T47D (cell line): ENCODE measurements at regions not wholly inside any gene's neighbourhood (a gene's known extent, or its start where the extent isn't known, plus 50 kb on each side); places are given as distances from the start of the nearest gene placed in this dataset.

Experiments
- DNase-seq, 2 experiments: peaks; one replicate each; pipeline versions ENCODE4 v3.0.0 to v3.0.0-alpha.2; 2011 to 2012; ENCODE audit warnings: low read depth in 1 of 2, low spot score in 1 of 2
- JUND ChIP-seq: IDR thresholded peaks from 2 replicates; pipeline ENCODE4 v1.6.1; 2012; ENCODE audit warnings: low read depth
- in situ Hi-C: cut with HindIII; loops from 2 replicates; pipeline ENCODE4 v1.10.0; 2016; ENCODE audit warnings: low sequenced_read_pairs, low pct_unique_long_range_greater_than_20kb

DNA sequence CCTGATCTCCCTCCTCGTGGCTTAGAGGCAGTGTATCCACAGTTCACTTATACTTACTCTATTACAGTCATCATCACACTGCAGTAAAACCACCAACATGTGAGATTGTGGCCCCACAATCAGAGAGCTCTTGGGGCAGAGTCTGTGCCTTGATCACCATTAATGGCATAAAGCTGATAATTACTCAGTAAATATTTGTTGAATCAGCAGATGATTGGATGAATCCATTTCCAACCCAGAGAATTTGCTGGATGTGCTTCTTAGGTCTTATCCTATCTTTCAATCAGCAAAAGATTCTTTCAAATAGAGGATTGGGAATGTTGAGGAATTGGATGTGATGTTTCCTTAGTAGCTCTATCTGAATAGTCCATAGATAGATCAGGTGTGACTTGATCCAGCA, 88.8 kb upstream of the PITX1 start:
- no peak for DNase-seq
- no peak for TF ChIP-seq JUND
- in situ Hi-C loops: no loop called here

DNA sequence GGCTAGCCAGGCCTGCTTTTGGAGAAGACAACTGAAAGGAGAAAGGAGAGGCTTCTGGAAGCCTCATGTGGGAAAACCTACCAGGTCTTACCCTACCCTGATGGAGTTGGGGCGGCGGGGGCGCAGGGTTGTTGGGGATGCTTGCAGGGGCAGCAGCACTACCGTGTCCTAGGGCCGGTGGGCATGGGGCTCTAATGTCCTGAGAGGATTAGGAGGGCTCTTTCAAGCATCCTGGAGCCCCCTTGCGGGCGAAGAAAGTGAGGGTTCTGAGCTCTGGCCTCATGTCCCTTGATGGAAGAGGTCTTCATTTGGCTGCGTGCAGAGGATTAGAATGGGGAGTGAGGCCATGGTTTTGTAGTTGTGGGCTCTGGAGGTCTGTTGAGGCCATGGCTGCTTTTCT, 86.9 kb upstream of the PITX1 start:
- no peak for DNase-seq
- in situ Hi-C loops: no loop called here
- no peak for TF ChIP-seq JUND

DNA sequence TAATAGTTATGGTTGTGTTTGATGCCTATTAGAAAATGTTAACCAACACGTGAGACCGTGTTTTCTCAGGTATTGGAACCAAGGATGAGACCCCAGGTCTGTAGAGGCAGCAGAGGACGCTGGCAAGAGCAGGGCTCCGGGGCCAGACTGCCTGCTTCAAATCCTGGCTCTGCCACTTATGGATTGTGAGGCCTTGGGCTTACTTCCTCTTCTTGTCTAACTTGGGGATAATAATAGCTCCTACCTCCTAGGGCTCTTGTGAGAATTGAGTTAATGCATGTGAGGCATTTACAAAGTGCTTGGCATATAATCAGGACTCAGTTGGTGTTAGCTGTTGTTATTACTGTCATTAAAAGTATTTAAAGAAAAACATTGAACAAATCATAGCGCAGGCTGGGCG, 85.5 kb upstream of the PITX1 start:
- in situ Hi-C loops: no loop called here
- no peak for DNase-seq
- TF ChIP-seq JUND: no peak

DNA sequence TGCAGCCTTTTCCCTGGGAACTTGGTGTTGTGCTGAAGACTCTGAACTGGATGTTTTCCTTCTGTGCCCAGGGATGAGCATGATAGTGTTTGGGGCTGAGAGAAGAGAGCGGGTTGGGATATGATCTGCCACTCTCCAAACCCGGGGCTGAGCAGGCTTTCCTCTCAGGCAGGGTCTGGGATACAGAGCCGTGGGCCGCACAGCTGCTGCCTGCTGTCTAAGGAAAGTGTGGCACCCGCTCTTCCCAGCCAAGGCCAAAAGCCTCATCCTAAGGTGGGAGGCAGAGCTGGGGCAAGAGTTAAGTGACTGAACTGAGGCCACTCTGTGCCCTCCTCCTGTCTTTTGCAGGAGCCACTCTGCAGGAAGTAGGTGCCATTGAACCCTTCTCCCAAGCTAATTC, 83.6 kb upstream of the PITX1 start:
- in situ Hi-C loops: no loop called here

DNA sequence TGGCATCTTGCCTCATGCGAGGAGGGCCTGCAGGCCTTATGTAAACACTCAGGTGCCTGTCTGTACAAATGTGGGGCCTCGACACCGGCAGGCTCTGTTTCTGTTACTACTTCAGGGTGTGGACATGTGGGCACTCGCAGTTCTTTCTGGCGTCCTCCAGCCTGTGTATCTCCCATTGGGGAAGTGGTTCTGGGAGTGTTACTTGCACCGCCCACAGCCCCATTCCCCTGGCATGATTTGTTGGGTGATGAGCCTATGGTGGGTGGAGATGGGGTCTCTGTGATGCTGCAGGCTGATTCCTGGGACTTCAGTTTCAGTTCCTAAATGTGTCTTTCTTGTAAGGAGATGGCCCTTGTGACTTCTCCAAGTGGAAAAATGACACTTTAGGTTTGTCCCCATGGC, 82.1 kb upstream of the PITX1 start:
- no peak for TF ChIP-seq JUND
- DNase-seq: no peak
- in situ Hi-C loops: no loop called here

More for the DNA sequence above, 83.6 kb upstream of the PITX1 start:
- no peak for DNase-seq
- no peak for TF ChIP-seq JUND

DNA sequence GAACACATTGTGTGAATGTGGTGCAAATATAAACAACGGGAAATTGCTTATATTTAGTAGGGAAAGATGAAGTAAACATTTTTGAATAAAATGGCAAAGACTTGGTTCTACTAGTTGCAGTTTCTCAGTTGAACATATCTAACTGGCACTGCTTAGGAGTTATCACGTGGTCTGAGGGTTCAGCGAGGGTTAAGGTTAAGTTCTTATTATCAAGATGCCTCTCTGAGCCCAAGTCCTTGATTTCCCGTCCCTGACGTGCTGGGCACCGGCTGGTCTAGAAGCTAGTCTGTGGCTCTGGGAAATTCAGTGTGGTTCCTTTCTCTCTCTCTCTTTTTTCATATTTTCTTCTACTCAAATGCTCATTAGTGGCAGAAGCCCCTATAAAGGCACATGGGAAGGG, 81.6 kb upstream of the PITX1 start:
- no peak for TF ChIP-seq JUND
- no peak for DNase-seq
- in situ Hi-C loops: no loop called here

DNA sequence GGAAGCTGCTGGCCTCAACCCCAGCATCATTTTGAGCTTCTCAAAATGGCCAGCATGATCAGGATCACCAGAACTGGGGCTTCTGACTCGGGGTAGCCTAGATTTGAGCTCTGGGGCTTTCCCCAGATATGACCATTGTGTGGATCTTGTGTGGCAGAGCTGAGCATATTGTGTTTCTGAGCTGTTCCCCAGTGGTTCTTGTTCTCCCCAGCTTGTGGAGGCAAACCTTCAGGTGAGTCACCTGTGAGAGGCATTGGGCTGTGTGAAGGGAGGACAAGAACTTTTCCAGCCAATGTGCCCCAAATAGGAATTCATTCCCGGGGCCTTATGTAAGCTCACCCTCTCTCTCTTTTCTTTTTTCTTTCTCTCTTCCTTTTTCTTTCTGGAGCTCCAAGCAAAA, 80.7 kb upstream of the PITX1 start:
- in situ Hi-C loops: no loop called here

DNA sequence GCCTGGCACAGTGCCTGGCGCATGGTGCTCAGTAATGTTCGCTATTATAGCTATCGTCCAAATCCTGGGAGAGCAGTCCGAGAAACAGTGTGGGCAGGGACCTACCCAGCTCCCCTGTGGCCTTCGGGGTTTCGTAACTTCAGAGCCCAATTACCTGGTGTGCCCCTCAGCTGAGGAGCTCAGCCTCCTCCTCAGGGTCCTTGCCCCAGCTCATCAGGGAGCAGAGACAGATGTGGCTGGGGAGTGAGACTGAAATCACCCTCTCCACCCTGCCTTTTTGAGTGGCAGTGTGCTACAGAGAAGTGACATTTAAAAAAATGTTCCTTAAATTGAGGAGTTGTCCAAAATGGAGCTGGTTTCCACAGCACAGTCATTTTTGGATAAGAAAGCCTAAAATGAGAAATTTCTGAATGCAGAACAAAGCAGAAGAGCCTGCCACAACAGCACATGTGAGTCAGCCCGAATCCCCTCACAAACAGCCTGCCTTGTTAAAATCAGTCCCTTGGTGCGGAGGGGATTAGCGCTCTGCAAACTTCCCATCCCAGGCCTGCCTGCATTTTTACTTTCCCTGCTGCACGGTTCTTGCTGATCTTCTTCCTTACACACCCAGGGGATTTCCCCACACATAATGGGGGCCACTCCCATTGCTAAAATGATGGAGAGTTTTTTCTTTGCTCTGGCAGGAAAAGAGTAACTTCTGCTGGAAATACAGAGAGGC, 78.1 kb upstream of the PITX1 start:
- no peak for DNase-seq
- in situ Hi-C loops: no loop called here
- TF ChIP-seq JUND: no peak

More for the DNA sequence above, 80.7 kb upstream of the PITX1 start:
- TF ChIP-seq JUND: no peak
- no peak for DNase-seq

DNA sequence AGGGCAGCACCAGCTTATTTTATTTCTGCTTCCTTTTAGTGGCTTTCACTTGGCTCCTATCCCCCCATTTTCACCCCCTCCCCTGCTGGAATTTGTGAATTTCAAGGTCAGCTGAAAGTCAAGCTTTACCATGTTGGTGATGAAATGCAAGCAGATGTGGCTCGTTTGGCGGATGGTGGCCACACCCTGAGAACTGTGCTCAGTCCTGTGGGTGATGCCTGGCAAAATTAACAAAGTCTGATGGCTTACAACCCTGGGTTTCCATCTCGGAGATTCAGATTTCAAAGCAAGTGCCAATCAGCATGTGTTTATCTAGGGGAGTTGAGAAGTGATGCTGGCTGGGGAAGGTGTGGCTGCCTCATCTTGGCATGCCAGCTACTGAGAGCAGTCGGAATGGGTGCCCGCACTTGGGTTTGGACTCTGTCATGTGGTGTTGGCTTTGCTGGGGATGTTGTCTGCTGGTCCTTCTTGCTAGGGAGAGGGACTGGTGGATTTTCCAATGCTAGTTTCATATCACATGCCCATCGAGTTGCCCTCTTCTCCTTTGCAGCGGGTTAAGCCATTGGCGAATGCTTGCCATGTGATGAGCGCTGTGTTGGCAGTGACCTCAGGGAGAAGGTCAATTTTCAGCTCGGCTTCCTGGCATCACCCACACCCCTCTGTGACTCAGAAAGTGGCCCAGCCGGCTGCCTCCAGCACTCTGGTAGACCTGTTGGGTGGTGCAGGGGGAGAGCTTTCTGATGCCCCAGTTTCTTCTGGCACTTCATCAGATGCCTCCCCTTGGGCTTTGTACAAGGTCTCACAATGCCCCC, 77.0 kb upstream of the PITX1 start:
- no peak for TF ChIP-seq JUND
- no peak for DNase-seq
- in situ Hi-C loops: no loop called here

DNA sequence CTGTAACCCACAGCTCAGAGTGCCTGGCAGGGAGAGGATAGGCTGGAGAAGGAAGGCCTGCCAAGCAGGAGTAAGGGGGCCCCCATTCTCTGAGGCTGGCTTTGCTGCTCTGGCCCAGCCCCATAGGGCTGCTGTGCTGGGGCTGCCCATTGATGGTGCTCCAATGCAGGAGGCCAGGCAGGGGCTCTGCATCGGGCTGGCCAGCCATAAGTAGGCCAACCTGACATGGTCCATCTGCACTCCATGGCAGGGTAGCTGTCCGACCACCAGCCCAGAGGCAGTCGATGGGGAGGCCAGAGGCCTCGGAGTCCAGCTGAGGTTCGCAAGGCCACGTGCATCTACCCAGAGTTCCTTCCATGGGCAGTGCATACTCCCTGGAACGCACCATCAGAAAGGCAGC, 75.0 kb upstream of the PITX1 start:
- in situ Hi-C loops: no loop called here
- TF ChIP-seq JUND: no peak
- DNase-seq: no peak

DNA sequence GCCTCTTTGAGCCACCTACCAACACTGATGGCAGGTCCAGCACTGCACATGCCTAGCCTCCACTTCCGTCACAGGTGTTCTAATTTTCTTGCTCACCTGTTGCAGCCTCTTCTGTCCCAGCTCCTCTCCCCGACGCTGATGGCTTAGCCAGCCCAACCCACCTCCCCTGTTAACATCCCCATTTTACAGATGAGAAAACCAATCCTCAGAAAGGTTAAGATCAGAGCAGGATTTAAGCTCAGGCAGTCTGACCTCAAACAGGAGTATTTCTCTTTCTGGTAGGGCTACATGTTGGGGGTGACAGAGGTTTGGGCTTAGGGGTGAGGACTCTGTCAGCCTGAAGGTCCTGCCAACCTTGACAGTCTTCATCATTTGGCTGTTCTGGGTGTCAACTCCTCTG, 74.5 kb upstream of the PITX1 start:
- DNase-seq: no peak
- TF ChIP-seq JUND: no peak
- in situ Hi-C loops: no loop called here

DNA sequence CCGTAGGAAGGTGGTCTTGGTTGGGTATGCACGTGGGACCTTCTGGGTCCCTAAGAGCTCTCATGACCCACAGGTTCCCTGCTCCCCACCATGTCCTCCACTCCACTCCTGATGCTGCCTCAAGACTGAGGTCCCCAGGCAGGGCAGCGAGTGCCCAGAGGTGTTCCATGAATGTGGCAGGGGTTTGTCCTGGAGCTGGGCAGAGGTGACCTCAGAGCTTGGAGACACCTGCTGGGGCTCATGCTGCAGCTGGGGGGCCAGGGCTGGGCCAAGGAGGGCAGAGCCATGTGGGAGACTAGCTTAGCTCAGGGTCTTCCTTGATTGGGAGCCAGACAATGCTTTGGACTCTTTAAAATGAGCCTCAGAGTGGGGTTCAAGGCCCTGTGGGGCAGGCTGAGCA, 74.0 kb upstream of the PITX1 start:
- no peak for TF ChIP-seq JUND
- in situ Hi-C loops: no loop called here
- DNase-seq: no peak

DNA sequence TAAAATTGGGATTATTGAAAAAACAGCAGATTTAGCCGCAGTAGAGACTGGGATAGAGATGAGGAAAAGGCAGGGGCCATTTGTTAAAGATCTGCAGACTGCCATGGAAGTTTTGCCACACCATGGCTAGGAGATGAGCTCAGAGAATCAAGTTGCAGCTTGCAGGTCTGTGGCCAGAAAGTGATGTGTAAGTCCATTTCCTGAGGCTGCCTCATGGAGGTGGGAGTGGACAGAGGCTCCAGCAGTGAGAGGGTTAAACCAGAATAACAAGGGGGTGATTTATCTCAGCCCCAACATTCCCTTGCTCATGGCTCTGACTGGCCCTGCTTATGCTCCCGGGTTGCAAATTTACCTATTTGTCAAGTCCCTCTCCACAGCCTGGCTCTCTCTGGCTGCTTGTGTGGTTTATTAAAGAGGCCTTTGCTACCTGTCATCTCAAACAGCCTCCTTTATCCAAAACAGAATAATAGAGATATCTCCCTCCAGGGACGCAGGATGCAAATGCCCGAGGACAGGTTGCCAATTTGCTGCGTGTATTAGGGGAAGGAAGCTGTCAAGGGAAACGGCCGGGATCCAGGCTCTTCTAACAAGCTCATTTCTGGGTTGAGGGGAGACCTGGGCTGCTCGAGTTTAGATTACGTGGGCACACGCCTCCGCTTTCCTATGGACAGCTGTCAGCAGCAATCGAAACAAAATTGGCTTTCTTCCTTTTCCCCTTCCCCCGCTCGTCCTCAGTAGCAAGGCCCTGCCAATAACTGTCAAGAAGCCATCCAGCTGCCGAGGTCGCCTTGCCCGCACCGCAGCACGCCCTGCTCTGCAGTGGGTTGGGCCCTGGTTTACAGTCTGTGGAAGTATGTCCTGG, 72.8 kb upstream of the PITX1 start:
- TF ChIP-seq JUND: no peak
- in situ Hi-C loops: no loop called here
- DNase-seq: no peak
